SK-N-SH (cell line): ENCODE measurements at regions not wholly inside any gene's neighbourhood (a gene's known extent, or its start where the extent isn't known, plus 50 kb on each side); places are given as distances from the start of the nearest gene placed in this dataset.

Experiments used
- CTCF ChIA-PET: fragments of 300-600, 350-600 bp; formaldehyde crosslinking; extraction: SDS; loops from one replicate; lab custom pipeline; 2021; lab: Yijun Ruan, JAX
- POLR2A ChIA-PET: fragments of 350-600 bp; sonication (Branson Sonifier 250); formaldehyde crosslinking; extraction: SDS; loops from one replicate; lab custom pipeline; 2020; ENCODE audit warnings: antibody characterized with exemption, inconsistent platforms; lab: Yijun Ruan, JAX
- DNase-seq: peaks from one replicate; pipeline ENCODE4 v3.0.0; 2012
- H2AFZ ChIP-seq: fragments of 200-600 bp; sonication (generic); 2 replicates; pipeline ENCODE4 v1.8.1; 2016; ENCODE audit warnings: antibody characterized with exemption, mild to moderate bottlenecking, low read depth
- H3F3A ChIP-seq: fragments of 200-600 bp; sonication (generic); replicated peaks from 2 replicates; pipeline ENCODE3; 2016; ENCODE audit warnings: antibody characterized with exemption, mild to moderate bottlenecking; ENCODE audit not compliant: insufficient read depth
- H3K27ac ChIP-seq, 2 experiments: fragments of 200-500 bp in 1 of 2; fragments of 200-600 bp in 1 of 2; sonication (Bioruptor generic) in 1 of 2; sonication (generic), shearing (Covaris generic) in 1 of 2; 2 replicates each; pipeline versions ENCODE4 v1.5.1 to v1.6.1; 2014 to 2016; ENCODE audit warnings: low read depth in 2 of 2, inconsistent platforms in 1 of 2, low read length in 1 of 2, mild to moderate bottlenecking in 1 of 2, mixed read lengths in 1 of 2
- H3K27me3 ChIP-seq: fragments of 200-600 bp; sonication (generic), shearing (Covaris generic); 2 replicates; pipeline ENCODE4 v1.6.1; 2016; ENCODE audit warnings: mixed run types; ENCODE audit not compliant: insufficient read depth
- H3K36me3 ChIP-seq, 2 experiments: fragments of 200-500 bp in 1 of 2; fragments of 200-600 bp in 1 of 2; sonication (Bioruptor generic) in 1 of 2; sonication (generic) in 1 of 2; replicated peaks in 1 of 2; 2 replicates each; pipeline versions ENCODE3 to v1.5.1; 2014 to 2016; ENCODE audit warnings: low read length in 1 of 2, mild to moderate bottlenecking in 1 of 2; ENCODE audit not compliant: insufficient read depth in 2 of 2, control insufficient read depth in 1 of 2
- H3K4me1 ChIP-seq, 2 experiments: fragments of 200-500 bp in 1 of 2; fragments of 200-600 bp in 1 of 2; sonication (Bioruptor generic) in 1 of 2; sonication (generic), shearing (Covaris generic) in 1 of 2; 2 replicates each; pipeline versions ENCODE4 v1.5.1 to v1.6.1; 2014 to 2016; ENCODE audit warnings: low read depth in 1 of 2, low read length in 1 of 2, mixed run types in 1 of 2; ENCODE audit not compliant: insufficient read depth in 2 of 2, control insufficient read depth in 1 of 2
- H3K4me2 ChIP-seq: fragments of 200-600 bp; sonication (generic), shearing (Covaris generic); 2 replicates; pipeline ENCODE4 v1.6.1; 2017; ENCODE audit warnings: mixed run types
- H3K4me3 ChIP-seq, 2 experiments: fragments of 200-500 bp in 1 of 2; fragments of 200-600 bp in 1 of 2; sonication (Bioruptor generic) in 1 of 2; sonication (generic), shearing (Covaris generic) in 1 of 2; 2 replicates each; pipeline versions ENCODE4 v1.5.1 to v1.8.1; 2014 to 2016; ENCODE audit warnings: low read depth in 2 of 2, inconsistent platforms in 1 of 2, low read length in 1 of 2, mild to moderate bottlenecking in 1 of 2, mixed read lengths in 1 of 2, moderate library complexity in 1 of 2
- H3K79me2 ChIP-seq: fragments of 200-600 bp; sonication (generic); 2 replicates; pipeline ENCODE4 v1.8.1; 2017; ENCODE audit warnings: mild to moderate bottlenecking; ENCODE audit not compliant: insufficient read depth
- H3K9ac ChIP-seq: fragments of 200-600 bp; sonication (generic); 2 replicates; pipeline ENCODE4 v1.6.1; 2017; ENCODE audit warnings: mixed run types
- H3K9me2 ChIP-seq: fragments of 200-600 bp; sonication (generic); 2 replicates; pipeline ENCODE4 v1.6.1; 2017; ENCODE audit warnings: mixed run types
- H3K9me3 ChIP-seq: fragments of 200-600 bp; sonication (generic); 2 replicates; pipeline ENCODE4 v1.6.1; 2017; ENCODE audit warnings: mixed run types, mild to moderate bottlenecking, moderate library complexity
- H4K20me1 ChIP-seq: fragments of 200-600 bp; sonication (generic); 2 replicates; pipeline ENCODE4 v1.6.1; 2017; ENCODE audit warnings: mild to moderate bottlenecking, mixed run types; ENCODE audit not compliant: insufficient read depth
- CHD2 ChIP-seq: fragments of 150-350 bp; IDR thresholded peaks from 2 replicates; pipeline ENCODE4 v1.6.1; 2018; ENCODE audit warnings: low read length; ENCODE audit not compliant: partially characterized antibody
- ELF1 ChIP-seq: IDR thresholded peaks from 2 replicates; pipeline ENCODE4 v1.4.0; 2012
- EP300 ChIP-seq, 2 experiments: IDR thresholded peaks; 2 replicates each; pipeline versions ENCODE4 v1.4.0 to v1.6.1; 2012; ENCODE audit warnings: borderline replicate concordance in 1 of 2, low read depth in 1 of 2, low read length in 1 of 2
- EZH2phosphoT487 ChIP-seq: fragments of 200-600 bp; sonication (generic); IDR thresholded peaks from 2 replicates; pipeline ENCODE4 v1.6.1; 2017; ENCODE audit warnings: low read depth, mixed run types, mild to moderate bottlenecking, antibody characterized with exemption, moderate library complexity, borderline replicate concordance
- FOXM1 ChIP-seq: IDR thresholded peaks from 2 replicates; pipeline ENCODE4 v1.4.0; 2012; ENCODE audit warnings: low read depth, mild to moderate bottlenecking
- GATA2 ChIP-seq: sonication (generic); formaldehyde crosslinking; IDR thresholded peaks from 2 replicates; pipeline ENCODE4 v1.5.0; 2020; ENCODE audit warnings: mild to moderate bottlenecking, missing genetic modification reagents
- MEF2A ChIP-seq: IDR thresholded peaks from 2 replicates; pipeline ENCODE4 v1.4.0; 2012; ENCODE audit warnings: low read depth, borderline replicate concordance
- MXI1 ChIP-seq: IDR thresholded peaks from 2 replicates; pipeline ENCODE4 v1.6.1; 2012; ENCODE audit warnings: mild to moderate bottlenecking, low read depth, low read length, improper control_type of control experiment
- NFIC ChIP-seq: IDR thresholded peaks from 2 replicates; pipeline ENCODE4 v1.4.0; 2012; ENCODE audit warnings: borderline replicate concordance
- RAD21 ChIP-seq: IDR thresholded peaks from 2 replicates; pipeline ENCODE4 v1.6.1; 2012; ENCODE audit warnings: mild to moderate bottlenecking, low read length
- RXRA ChIP-seq: IDR thresholded peaks from 2 replicates; pipeline ENCODE4 v1.4.0; 2012; ENCODE audit warnings: low read depth, mild to moderate bottlenecking, borderline replicate concordance
- SIN3A ChIP-seq: IDR thresholded peaks from 2 replicates; pipeline ENCODE4 v1.6.1; 2012; ENCODE audit warnings: low read depth, mild to moderate bottlenecking, low read length, moderate library complexity, borderline replicate concordance
- TAF1 ChIP-seq: IDR thresholded peaks from 2 replicates; pipeline ENCODE4 v1.6.1; 2012; ENCODE audit warnings: low read depth, mild to moderate bottlenecking, low read length, moderate library complexity, borderline replicate concordance
- WGBS: methylation state at CpG from one replicate; pipeline ENCODE4 v1.1.6; 2017; ENCODE audit warnings: low lambda C conversion rate; 5-methylcytosine and 5-hydroxymethylcytosine counted together

DNA sequence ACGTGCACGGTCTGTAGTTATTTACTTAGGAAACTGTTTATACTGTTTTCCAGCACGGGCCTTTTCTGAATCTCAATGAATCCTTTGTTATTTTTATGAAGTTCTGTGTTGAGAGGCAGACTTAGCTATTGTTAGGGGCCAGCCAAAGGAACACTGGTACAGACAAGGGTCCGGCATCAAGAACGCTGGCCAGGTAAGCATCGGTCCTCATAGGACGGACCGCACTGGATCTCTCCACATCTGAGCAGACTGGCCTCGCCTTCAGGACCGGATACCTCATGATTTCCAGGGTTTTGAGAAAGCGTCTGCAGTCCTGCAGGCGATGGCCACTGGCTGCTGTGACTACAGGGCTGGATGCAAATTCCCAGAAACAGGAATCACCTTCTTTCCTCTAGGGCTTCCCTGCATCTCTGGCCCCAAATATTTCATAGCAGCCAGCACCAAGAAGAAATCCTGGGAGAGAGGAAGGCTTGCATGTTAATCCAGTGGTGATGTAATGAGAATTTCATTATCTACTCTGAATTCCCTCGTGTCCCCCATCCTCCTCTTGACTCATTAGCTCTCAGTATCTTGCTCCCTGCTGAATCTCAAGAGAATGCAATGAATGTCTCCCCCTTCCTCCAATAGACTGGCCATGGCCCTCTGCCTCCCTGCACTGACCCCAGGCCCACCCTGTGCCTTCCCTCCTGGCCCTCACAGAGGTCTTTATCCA is 325.4 kb upstream of the NPVF start:
- WGBS = 45% methylated on average over 13 of the region's 13 CpGs
- POLR2A ChIA-PET = no interaction called here
- CTCF ChIA-PET = interaction anchor here (0.7 to 11.7 kb wide), 3 partner anchors 11 to 297 kb away, joined by 3 to 110 read pairs (median 3); no protein-coding TSS in a partner anchor

DNA sequence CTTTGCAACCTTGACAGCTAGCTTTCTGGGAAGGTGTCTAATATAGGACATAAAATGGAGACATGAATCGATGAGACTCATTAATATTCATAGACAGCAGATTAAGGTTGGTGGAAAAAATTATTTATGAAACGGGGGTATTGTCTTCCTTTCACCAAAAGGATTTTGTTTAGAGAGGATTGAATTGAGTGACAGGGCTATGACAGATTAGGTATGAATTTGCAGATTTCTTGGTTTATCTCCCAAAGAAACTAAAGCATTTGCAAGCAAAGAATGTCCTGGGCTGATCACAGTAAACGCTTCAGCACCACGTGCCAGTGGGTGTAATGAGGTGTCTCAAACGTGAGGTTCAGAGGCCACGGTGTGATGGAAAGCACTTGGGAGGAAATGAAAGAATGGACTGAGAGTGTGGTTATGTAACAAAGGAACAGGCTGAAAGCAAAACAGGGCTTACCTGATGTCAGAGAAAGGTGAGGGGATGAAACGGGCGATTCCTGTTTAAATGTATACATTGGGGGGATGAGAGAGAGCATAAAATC is 329.2 kb upstream of the NPVF start:
- 41% methylated on average over 8 of the region's 8 CpGs for WGBS
- no peaks in the 10 kb centered on the region for H3K79me2 ChIP-seq
- H3K36me3 ChIP-seq = no peaks in the 10 kb centered on the region
- DNase-seq = no peak
- no peaks in the 10 kb centered on the region for H3K27me3 ChIP-seq
- H3K27ac ChIP-seq = no peak overlapping the region
- H2AFZ ChIP-seq = no peak overlapping the region; the same call in 1 of the 2 replicates
- ChIA-PET POLR2A (no interaction called here), CTCF (interaction anchor here (0.8 to 18.8 kb wide), 3 partner anchors 10 to 166 kb away, joined by 3 to 766 read pairs (median 11); no protein-coding TSS in a partner anchor)
- no peaks in the 10 kb centered on the region for H3K9me3 ChIP-seq
- H3K9me2 ChIP-seq = no peaks in the 10 kb centered on the region
- peaks cover 0 to 3% of the 10 kb centered on the region in 2 experiments; a peak in 1 of 4 replicates for H3K4me1 ChIP-seq
- no peak overlapping the region for H3K4me3 ChIP-seq
- H3K4me2 ChIP-seq = no peak overlapping the region
- H3F3A ChIP-seq = no peaks in the 10 kb centered on the region
- no peak for TF ChIP-seq SIN3A
- TF ChIP-seq GATA2 (CRISPR knock-in tag) = no peak
- no peak for TF ChIP-seq CHD2
- no peak for TF ChIP-seq EP300 (IDR thresholded peaks at IDR 0.05; ENCODE audit: borderline replicate concordance in 1 of 2, low read depth in 1 of 2, low read length in 1 of 2)
- TF ChIP-seq FOXM1 = no peak
- no peak for TF ChIP-seq RAD21
- no peak for TF ChIP-seq TAF1
- no peaks in the 10 kb centered on the region for H4K20me1 ChIP-seq
- H3K9ac ChIP-seq = no peak overlapping the region

More for the DNA sequence above, 325.4 kb upstream of the NPVF start:
- Histone ChIP-seq H3F3A (no peaks in the 10 kb centered on the region), H2AFZ (no peak overlapping the region), H3K9me3 (no peaks in the 10 kb centered on the region), H3K27me3 (no peaks in the 10 kb centered on the region), H3K4me1 (no peaks in the 10 kb centered on the region), H3K4me3 (no peak overlapping the region), H3K9ac (no peak overlapping the region), H4K20me1 (no peaks in the 10 kb centered on the region), H3K4me2 (no peak overlapping the region), H3K36me3 (no peaks in the 10 kb centered on the region), H3K9me2 (no peaks in the 10 kb centered on the region), H3K27ac (no peak overlapping the region), H3K79me2 (no peaks in the 10 kb centered on the region)
- no peak for DNase-seq
- TF ChIP-seq MXI1 (no peak), GATA2 (CRISPR knock-in tag) (no peak), EP300 (IDR thresholded peaks at IDR 0.05; ENCODE audit: borderline replicate concordance in 1 of 2, low read depth in 1 of 2, low read length in 1 of 2) (no peak), SIN3A (no peak), EZH2phosphoT487 (no peak)

GRCh38 chr7:25557930-25558329 is 329.6 kb upstream of the NPVF start:
- no peaks in the 10 kb centered on the region for H4K20me1 ChIP-seq
- H3K9ac ChIP-seq = no peak overlapping the region
- no peak overlapping the region for H3K4me3 ChIP-seq
- no peaks in the 10 kb centered on the region for H3K79me2 ChIP-seq
- H2AFZ ChIP-seq = no peak overlapping the region
- ChIA-PET CTCF (interaction anchor here (0.8 to 18.8 kb wide), 2 partner anchors 10 to 161 kb away, joined by 3 to 766 read pairs; no protein-coding TSS in a partner anchor), POLR2A (no interaction called here)
- WGBS = 14% methylated on average over 4 of the region's 4 CpGs
- no peaks in the 10 kb centered on the region for H3K9me3 ChIP-seq
- DNase-seq = no peak
- no peaks in the 10 kb centered on the region for H3K9me2 ChIP-seq
- no peak overlapping the region for H3K27ac ChIP-seq
- no peak overlapping the region for H3K4me2 ChIP-seq
- peaks cover 0 to 8% of the 10 kb centered on the region in 2 experiments; a peak in 2 of 4 replicates for H3K4me1 ChIP-seq
- no peak for TF ChIP-seq FOXM1
- TF ChIP-seq EP300 (IDR thresholded peaks at IDR 0.05; ENCODE audit: borderline replicate concordance in 1 of 2, low read depth in 1 of 2, low read length in 1 of 2) = no peak
- no peak for TF ChIP-seq SIN3A
- no peak for TF ChIP-seq ELF1
- TF ChIP-seq MEF2A = no peak
- no peak for TF ChIP-seq TAF1
- TF ChIP-seq MXI1 = no peak
- no peak for TF ChIP-seq NFIC
- TF ChIP-seq RXRA = no peak
- TF ChIP-seq, all 33 proteins: peak for 0
- H3K27me3 ChIP-seq = no peaks in the 10 kb centered on the region
- no peaks in the 10 kb centered on the region for H3F3A ChIP-seq
- H3K36me3 ChIP-seq = no peaks in the 10 kb centered on the region
